ENCODE measurements at regions not wholly inside any gene's neighbourhood (a gene's known extent, or its start where the extent isn't known, plus 50 kb on each side); places are given as distances from the start of the nearest gene placed in this dataset.
A peak's percentile ranks its signal among the peaks of the same experiment; 100 is the strongest.

DNA sequence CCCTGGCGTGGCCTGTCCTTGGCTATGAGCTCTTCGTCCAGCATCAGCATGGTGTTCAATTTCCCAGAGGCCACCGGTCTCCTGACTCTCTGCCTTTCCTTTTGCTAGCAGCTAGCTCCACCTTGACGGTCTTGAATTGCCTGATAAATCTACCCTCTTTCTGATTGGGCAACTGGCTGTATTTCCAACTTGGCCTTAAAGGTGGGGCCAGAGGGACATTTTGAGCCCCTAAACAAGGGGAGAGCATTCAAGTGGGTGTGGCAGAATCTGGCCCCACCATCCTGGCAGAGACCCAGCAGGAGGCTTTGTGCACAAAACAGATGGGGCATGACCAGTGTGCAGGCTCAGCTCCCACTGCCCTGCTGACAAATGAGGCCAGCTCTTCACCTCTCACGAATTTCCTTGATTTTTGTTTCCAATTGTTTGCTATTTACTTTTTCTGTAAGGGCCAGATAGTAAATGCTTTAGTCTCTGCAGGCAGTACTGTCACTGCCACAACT is 148.9 kb upstream of the VSTM2B start:
- DNase-seq (ENCODE audit: low spot score): peak; percentile 16
- Histone ChIP-seq H3K4me1 (no peaks in the 10 kb centered on the region), H3K9me3 (no peaks in the 10 kb centered on the region), H3K36me3 (no peaks in the 10 kb centered on the region), H3K4me3 (no peak overlapping the region), H3K27me3 (no peaks in the 10 kb centered on the region), H3K27ac (no peak overlapping the region)
- TF ChIP-seq, protein P1, sequence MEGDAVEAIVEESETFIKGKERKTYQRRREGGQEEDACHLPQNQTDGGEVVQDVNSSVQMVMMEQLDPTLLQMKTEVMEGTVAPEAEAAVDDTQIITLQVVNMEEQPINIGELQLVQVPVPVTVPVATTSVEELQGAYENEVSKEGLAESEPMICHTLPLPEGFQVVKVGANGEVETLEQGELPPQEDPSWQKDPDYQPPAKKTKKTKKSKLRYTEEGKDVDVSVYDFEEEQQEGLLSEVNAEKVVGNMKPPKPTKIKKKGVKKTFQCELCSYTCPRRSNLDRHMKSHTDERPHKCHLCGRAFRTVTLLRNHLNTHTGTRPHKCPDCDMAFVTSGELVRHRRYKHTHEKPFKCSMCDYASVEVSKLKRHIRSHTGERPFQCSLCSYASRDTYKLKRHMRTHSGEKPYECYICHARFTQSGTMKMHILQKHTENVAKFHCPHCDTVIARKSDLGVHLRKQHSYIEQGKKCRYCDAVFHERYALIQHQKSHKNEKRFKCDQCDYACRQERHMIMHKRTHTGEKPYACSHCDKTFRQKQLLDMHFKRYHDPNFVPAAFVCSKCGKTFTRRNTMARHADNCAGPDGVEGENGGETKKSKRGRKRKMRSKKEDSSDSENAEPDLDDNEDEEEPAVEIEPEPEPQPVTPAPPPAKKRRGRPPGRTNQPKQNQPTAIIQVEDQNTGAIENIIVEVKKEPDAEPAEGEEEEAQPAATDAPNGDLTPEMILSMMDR (IDR thresholded peaks at IDR 0.05): no peak

DNA sequence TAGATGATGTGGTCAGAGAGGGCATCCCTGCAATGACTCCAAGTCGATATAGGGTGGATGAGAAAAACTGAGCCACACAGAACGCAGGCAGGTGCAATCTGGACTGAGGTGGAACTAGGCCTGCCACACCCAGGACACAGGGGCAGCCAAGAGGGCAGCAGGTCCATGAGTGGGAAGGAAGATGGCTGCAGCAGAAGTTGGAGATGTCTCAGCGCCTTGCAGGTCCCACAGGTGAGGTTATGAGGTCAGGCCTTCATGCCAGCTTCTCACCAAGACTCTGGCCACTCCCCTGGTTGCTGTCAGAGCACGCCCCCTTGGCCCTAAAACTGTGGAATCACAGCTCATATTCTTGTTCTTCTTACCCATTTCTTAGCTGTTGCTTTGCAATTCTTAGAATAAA is 147.7 kb upstream of the VSTM2B start:
- H3K36me3 ChIP-seq: no peaks in the 10 kb centered on the region
- DNase-seq (ENCODE audit: low spot score): peak; percentile 50
- no peak overlapping the region for H3K27ac ChIP-seq
- no peaks in the 10 kb centered on the region for H3K4me1 ChIP-seq
- no peak overlapping the region for H3K4me3 ChIP-seq
- H3K27me3 ChIP-seq: no peaks in the 10 kb centered on the region
- TF ChIP-seq, protein P1 (IDR thresholded peaks at IDR 0.05): no peak
- no peaks in the 10 kb centered on the region for H3K9me3 ChIP-seq

DNA sequence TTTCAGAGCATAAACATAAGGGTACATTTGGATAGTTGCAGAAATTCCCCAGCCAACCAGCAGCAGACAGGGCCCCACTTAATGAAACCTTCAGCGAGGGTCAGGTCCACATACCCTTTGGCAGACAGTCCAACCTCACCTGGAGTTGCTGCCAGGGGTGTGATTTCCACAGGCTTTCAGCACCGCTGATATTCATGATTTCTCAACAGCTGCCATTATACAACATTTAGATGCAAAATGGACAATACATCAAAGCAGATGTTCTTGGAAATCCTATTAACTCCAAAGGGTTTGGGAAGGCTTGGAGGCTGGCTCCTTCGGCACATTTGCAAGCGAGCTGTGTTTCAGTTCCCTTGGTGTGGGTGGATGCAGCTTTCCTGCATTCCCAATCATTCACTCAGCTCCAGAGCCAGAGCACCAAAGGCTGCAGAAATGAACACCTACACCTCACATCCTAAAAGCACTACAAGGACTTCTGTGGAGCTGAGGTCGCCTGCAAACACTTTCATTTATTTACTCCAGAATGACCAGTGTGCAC is 147.2 kb upstream of the VSTM2B start:
- Histone ChIP-seq H3K36me3 (no peaks in the 10 kb centered on the region), H3K27me3 (no peaks in the 10 kb centered on the region), H3K4me1 (no peaks in the 10 kb centered on the region), H3K27ac (no peak overlapping the region), H3K9me3 (no peaks in the 10 kb centered on the region), H3K4me3 (no peak overlapping the region)
- no peak for DNase-seq (ENCODE audit: low spot score)
- TF ChIP-seq, protein P1 (IDR thresholded peaks at IDR 0.05): no peak

DNA sequence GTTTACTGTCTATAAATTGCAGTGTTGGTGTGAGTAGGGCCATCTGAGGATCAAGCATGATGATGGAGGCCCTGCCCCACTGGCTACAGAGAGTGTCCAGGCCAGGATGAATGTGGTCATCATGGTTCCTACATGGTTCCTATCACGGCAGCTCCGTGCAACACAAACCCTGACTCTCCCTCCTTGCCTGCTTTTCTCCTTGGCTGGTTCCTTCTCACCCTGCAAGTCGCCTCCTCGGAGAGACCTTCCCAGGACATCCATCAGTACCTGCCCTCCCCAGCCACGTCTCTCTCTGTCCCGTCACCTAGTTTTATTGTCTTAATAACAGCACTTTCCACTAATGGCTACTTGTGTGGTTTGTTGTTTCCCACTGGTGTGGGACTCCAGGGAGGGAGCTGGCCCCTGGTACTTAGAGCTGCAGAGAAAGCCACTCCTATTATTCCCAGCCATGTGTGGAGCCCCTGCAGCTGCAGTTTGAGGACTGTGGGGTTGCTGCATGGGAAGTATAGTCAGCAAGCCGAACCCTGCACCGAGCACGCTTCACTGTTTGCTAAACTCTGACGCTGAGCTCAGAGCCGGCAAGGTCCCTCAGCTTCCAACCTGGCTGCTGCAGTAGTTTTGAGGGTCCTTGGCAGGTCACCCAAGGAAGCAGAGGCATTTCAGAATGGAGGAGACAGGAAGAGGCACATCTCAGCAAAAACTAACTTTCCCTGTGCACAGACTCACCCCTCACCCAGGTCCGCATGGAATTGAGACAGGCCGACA is 146.4 kb upstream of the VSTM2B start:
- no peak overlapping the region for H3K4me3 ChIP-seq
- H3K36me3 ChIP-seq: no peaks in the 10 kb centered on the region
- TF ChIP-seq, protein P1 (IDR thresholded peaks at IDR 0.05): no peak
- no peaks in the 10 kb centered on the region for H3K27me3 ChIP-seq
- H3K27ac ChIP-seq: no peak overlapping the region
- H3K9me3 ChIP-seq: no peaks in the 10 kb centered on the region
- peak; percentile 46 for DNase-seq (ENCODE audit: low spot score)
- H3K4me1 ChIP-seq: no peaks in the 10 kb centered on the region

DNA sequence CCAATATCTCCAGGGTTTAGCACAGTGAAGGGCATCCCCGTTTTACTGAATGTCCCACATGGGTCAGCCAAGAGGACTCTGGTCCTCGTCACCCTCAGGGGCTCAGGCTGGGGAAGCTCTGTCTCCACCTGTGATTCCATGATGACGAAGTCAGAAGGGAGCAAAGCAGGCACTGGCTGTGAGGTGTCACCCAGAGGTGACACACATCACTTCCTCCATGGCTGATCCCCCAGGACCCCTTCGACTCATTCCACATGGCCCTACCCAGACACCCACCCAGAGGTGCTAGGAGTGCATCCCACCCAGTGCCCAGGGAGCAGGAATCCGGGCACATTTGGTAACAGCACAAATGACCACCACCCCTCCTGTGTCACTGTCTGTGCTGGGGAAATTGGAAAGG is 145.2 kb upstream of the VSTM2B start:
- H3K9me3 ChIP-seq: no peaks in the 10 kb centered on the region
- H3K27ac ChIP-seq: no peak overlapping the region
- TF ChIP-seq, protein P1 (IDR thresholded peaks at IDR 0.05): no peak
- no peaks in the 10 kb centered on the region for H3K27me3 ChIP-seq
- no peaks in the 10 kb centered on the region for H3K36me3 ChIP-seq
- H3K4me3 ChIP-seq: no peak overlapping the region
- peak; percentile 32 for DNase-seq (ENCODE audit: low spot score)
- H3K4me1 ChIP-seq: no peaks in the 10 kb centered on the region
